Activated CD4-positive, alpha-beta T cell treated with anti-CD3 and anti-CD28 coated beads, Interleukin-2, amount 50 U/mL, for 16 hours (primary cell): ENCODE measurements at regions not wholly inside any gene's neighbourhood (a gene's known extent, or its start where the extent isn't known, plus 50 kb on each side); places are given as distances from the start of the nearest gene placed in this dataset.
"Not testable (repeated sequence)": the region's sequence is repeated elsewhere in the genome, so short reads cannot be mapped to it uniquely, and the experiment has no call there.

Experiments used
- DNase-seq: peaks from one replicate; pipeline ENCODE4 v3.0.0-alpha.2; 2020

DNA sequence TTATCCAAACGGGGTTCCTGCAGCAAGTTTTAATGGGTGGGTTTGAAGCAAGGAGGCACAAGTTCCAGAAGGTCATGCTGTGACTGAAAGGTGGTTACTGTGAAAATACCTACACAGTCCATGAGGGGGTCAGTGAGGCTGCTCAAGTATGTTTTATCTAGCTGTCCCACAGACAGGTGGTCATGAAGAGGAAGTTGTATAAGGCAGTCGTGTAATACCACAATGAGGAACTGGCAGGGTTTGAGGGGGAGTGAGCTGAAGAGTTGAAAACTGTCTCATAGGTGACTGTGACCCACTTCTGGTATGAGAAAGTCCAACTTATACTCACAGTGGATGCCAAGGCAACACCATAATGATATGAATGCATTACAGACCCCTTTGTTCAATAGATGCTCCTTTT lies 856.8 kb downstream of the OTOL1 start:
- no peak for DNase-seq

DNA sequence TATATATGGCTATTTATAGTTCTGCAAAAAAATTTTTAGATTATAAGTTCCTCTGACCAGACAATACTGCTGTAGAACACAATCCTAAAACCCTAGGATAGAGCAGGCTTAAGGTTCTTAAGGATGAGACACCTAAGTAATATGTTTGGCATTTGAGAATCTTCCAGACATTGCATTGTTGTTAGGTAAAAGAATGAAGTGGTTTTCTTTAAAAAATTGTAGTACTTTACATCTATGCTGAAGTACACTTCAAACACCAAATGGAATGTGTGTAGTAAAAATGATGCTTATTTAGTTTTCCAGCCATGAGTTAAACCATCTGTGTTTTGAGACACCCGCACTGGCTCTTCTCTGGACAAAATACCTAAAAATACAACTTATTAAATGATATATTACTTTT lies 857.7 kb downstream of the OTOL1 start:
- no peak for DNase-seq

DNA sequence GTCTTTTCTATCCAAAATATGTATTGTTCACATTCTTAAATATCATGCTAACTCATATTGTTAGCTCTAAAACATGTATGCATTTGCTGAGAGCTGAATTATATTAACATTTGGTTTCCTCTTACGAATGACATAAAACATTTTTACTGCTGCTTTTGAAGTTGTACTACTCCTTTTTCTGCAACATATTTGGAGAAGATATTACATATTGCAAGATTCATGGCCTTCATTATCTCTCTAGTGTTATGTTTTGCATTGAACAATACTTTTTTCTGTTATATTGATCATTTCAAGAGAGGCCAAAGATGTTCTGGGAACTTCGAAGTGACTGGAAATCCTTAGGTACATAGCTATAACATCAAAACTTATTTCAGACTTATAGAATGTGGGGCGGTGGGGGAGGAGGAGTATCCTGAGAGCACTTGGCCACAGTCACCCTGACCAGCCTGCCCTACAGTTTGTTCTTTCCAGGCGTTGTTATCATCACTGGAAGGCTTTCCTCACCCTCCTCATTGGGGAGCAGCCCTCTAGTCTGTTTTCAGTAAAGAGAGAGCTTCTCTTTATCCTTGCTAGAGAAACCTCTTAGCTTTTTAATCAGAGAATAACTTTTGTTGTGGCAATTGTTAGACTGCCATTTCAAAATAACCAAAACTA lies 868.6 kb downstream of the OTOL1 start:
- DNase-seq: no peak

DNA sequence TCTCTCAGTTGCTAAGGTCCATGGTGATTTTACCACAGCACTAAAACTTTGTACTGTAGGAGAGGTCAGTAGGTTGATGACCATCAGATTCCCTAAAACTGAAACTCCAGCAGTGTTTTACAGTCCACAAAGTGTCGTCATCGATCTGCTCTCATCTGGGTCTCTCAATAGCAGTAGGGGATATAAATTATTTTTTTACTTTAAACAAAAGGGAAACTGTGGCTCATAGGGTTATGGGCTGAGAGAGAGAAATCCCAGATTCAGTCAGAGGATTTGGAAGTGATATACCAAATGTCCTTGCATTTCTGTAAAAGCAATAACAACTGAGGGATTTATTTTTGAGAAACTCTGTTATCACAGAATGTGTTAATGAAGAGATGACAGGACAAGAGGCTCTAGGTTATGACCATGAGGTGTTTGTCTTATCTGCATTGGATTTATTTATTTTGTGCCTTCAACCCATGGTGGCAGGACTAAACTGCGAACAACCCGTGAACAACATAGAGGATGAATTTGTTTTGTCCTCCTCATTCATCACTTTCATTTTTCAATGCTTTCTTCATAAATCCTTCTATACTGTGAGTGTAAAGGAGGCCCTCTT lies 869.7 kb downstream of the OTOL1 start:
- no peak for DNase-seq

DNA sequence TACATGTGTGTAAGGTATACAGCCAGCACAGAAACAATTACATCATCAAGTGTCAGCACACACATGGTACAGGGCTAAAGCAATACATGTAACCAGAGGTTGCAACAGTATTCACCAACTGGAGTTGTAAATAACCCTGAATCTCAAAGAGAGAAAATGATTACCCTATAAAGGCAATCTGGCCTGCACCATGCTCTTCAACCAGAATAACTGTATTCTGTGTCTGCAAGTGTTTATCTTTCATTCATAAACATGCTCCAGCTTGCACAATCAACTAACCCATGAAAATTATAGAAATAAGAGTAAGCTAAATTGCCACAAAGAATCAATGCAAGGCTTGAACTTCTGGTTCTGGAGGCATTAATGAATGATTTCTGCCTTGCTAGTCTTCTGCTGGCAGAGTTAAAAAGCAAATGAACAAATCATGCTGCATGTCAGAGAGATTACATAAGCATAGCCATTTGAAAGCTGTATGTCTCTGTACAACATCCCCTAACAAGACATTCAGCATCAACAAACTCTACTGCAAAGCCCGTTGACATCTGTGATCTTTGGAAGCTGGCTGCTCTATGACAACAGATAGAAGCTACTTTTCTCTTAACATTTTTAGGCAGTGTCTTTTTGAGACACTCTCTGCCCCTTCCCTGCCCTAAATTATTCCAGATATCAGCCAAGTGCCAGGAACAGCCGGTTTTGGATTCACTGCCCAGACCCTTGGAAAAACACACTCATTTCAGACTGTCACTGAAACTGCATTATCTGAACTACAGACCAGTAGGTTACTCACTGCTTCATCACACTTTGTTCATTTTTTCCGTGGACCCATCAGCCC lies 871.0 kb downstream of the OTOL1 start:
- no peak for DNase-seq

DNA sequence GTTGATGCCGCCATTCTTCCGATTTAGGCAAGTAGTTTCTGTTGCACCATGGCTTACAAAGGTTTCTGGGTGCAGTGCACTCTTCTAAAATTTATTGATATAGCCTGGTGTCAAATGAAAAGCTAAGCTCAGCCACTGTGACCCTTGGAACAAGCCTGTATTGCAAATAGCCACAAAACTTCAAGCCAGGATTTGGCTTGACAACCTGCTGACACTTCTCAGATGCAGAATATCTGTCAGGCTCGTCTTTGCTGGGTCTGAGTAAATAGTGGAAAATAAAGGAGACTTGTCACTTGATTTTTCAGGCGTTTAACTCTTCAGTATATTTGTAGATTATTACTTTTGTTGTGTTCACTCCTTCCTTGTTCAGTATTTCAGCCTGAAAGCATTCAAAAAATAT lies 871.8 kb downstream of the OTOL1 start:
- DNase-seq: no peak

DNA sequence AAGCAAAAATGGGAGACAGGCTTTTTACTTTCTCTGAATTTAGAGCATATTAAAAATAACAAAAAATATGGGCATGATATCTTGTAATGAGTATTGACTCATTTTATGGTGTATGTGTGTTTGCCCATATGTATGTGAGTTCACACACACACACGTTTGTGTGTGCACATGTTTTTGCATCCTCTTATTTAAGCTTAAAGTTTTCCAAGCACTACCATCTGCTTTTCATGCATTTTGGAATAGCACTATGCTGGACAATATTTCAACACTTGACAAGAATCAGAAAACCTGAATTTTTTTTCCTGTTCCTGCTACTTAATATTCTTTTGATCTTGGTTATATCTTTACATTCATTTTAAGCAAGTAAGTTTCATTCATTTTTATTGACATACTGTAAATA lies 872.7 kb downstream of the OTOL1 start:
- no peak for DNase-seq

DNA sequence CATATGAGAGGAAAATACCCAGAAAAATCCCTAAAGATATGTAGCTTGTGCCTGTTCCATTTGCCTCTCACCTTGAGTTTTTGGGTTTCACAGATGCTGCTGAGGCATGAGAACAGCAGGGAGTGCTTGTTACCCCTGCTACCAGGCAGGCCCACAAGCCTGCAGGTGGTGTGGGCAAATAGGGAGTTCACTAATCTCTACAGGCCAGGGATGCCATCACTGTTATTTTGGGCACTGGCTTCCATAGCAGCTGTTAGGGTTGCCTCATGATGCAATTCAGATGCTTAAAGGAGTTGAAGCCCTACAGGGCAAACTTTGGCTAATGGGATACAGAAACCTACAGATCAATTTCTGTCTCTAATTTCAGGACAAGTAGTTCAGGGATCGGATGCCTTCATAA lies 873.5 kb downstream of the OTOL1 start:
- DNase-seq: no peak

DNA sequence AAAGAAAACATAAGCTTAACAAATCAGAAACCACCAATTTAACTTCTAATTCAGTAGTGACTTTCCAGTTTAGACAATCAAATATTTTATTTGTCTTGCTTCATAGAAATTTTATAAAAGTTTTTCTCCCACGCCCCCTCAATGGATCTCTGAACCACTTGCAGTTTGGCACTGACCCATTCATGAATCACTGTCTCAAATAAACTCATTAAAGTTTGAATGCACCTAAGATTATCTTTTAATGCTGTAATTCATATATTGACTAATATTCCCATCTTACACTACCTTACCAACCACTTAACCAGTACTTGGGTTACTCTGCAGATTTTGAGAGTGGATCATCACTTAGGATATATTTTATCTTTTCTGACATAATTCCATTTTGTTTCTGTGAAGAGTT lies 880.2 kb downstream of the OTOL1 start:
- DNase-seq: no peak

DNA sequence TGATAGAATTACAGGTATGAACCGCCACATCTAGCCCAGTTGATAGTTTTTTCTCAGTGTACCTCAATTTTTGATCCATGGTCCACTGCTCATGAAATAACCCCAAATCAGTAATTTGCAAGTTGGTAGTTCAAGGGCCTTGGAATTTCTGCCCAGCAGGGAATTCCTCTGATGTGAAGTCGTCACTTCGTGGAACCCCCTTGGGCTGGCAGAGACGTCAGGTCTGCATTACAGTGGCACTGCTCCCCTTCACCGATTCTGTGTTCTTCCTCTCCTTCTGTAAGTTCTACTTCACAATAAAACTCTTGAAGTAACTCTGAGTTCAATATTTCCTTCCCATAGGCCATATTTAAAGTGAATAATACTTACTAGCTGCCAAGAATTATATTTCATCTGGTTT lies 881.0 kb downstream of the OTOL1 start:
- no peak for DNase-seq

DNA sequence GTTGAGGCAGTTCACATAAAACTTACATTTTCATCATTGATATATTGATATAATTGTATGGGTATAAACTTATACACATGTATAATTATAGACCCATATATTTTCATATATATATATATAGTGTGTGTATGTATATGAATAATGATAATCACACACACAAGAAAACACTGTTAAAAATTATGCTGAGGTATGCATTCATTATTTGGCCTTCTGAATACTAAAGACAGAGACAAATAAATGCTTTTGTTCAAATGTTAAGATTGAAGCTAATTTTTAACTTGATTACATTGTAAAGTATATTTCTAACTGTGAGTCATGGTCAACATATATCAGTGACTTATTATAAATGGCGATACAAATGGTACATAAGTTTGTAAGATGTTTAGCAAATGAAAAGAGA lies 888.8 kb downstream of the OTOL1 start:
- no peak for DNase-seq

DNA sequence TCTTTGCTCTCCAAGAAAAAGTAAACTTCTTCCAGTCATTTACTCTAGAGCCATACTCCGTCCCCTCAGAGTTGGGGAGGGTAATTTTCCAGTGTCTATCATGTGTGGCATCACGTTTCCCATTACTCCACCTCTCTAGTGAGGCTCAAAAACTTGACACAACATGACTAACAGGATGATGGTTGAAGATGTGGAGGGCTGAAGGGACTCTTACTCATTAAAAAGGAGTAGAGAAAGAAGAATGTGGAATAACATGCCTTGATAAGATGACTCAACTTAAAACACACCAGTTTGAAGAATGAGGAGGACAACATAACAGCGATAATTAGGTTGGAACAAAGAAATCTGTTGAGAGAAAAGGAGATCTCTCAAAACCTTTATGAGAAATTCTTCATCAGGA lies 894.3 kb downstream of the OTOL1 start:
- DNase-seq: no peak

DNA sequence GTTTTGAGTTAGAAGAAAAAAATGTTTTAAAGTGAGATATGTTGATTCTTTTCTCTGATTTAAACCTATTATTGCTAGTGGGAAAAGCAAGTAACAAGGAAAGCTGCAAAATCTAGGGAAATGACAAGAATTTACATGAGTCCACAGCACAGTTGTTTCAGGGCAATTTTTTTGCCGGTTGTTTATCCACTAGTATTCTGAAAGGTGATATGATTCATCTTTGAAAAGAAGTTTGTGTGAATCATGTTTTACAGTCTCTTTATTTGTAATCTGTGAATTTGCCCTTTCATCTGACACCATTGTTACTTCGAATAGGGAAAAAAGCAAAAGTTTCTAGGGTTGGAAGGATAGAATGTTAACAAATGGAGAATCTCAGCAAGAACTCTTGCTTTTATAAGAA lies 894.7 kb downstream of the OTOL1 start:
- no peak for DNase-seq

DNA sequence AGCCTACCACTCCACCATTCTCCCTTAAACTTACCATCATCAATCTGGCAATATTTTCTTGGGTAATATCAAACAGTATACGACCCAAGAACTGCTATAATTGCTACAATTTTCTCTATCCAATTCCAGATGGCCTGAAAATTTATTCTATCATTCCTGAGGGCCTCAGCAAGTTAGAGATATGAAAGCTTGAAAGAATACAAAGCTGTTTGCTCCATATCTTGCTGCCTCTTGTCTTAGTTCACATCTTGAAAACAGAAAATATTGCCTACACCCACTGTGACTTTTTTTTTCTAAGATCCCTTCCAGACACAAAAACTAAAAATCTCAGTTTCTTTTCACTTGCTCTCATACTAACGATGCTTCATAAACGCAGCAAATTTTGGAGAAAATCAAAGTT lies 898.9 kb downstream of the OTOL1 start:
- DNase-seq: no peak

DNA sequence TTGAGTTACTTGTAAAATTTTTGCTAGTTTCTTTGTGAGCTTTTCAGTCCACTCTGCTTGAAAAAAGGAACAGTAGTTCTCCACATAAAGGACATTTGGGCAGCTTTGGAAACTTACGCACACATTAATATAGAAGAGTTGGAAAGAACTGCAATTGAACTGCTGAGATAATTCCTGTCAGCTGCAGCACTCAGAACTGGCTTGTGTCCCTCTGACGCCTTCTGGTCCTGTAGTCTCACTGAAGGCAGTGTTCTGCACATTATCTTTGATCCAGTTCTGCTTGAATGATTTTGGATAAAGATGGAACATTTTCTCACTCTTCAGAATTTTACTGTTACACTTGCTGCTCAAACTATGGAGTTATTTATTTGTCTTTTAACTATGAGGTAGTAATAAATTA lies 901.9 kb downstream of the OTOL1 start:
- DNase-seq: no peak

DNA sequence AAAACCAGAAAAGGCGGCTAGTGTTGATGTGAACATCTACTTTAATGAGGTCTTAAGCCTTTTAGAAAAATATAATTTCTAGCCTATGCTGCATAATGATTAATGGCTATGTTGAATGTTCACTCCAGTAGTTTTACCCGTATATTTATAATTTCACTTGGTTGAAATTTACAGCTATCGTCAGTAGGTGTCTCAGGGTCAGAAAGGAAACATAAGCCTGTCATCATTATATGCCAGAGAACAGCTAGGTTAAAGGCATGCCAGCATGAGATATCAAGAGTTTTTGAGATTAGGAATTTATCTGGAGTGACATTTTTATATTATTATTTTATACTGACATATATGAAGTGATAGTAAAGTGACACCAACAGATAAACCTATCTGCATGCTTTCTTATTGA lies 904.1 kb downstream of the OTOL1 start:
- DNase-seq: no peak

DNA sequence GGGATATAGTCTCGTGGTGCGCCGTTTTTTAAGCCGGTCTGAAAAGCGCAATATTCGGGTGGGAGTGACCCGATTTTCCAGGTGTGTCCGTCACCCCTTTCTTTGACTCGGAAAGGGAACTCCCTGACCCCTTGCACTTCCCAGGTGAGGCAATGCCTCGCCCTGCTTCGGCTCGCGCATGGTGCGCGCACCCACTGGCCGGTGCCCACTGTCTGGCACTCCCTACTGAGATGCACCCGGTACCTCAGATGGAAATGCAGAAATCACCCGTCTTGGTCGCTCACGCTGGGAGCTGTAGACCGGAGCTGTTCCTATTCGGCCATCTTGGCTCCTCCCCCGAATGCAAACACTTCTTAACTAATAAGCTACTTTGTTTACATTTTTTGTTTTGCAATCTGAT lies 914.9 kb downstream of the OTOL1 start:
- DNase-seq: not testable (repeated sequence)

DNA sequence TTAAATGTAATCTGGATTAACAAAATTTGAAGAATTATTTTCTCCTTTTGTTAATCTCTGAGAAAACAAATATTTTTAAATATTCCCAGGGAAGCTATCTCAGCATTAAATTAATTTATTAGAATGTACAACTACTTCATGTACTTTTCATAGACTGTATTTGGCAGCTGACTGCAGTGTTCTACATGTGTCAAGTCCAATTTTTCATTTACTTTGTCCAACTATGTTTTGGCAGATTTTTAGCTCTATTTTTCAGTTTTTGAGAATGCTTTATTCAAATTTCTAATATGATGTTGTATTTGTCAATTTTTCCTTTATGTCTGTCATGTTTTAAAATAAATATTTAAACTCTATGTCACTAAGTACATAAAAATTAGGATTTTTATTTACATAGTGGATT lies 925.1 kb downstream of the OTOL1 start:
- no peak for DNase-seq

DNA sequence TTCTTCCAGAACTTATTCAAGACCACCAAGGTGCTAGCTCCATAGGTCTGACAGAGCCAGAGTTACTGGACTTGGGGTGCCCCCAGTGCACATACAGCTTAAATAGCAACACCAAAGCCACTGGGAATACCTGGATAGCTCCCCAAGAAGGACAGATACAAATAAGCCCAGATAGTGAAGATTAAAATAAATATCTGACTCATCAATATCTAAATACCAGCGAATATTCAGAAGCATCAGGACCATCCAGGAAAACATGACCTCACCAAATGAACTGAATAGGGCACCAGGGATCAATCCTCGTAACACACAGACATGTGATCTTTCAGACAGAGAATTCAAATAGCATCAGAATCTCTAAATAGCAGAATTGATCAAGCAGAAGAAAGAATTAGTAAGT lies 931.6 kb downstream of the OTOL1 start:
- DNase-seq: no peak

DNA sequence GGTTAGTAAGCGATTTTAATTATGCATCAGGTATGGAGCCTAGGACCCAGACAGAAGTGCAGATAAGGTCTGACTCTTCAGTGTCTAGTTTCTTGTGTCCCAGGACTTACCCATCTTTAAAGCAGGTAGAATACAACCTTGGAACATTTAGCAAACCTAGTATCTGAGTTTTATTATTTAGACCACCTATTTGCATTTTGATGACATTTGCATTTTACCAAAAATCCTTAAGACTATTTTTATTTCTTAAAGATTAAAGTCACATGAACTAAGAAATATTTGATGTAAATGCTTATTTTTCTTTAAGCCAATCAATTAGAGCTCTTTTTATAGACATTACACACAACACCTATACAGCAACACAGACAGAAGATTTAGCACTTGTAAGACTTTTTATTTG lies 939.1 kb downstream of the OTOL1 start:
- DNase-seq: no peak

DNA sequence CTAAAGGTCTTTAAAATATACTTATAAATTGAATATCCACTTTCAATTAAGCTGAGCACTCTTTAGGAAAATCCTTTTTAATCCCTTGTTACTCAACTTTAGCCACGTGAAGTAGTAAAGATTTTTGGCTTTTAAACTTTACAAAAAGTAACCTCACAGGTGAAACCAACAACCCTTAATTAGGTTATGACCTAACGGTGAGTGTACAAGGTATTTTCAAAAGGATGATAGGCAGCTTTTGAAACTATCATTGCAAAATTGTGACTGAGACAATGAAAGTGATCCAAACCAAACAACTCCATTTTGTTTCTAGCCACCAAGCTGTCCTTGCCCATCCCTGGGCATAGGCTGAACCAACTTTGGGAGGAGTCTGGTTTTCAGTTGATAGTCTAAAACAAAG lies 940.2 kb downstream of the OTOL1 start:
- DNase-seq: no peak

DNA sequence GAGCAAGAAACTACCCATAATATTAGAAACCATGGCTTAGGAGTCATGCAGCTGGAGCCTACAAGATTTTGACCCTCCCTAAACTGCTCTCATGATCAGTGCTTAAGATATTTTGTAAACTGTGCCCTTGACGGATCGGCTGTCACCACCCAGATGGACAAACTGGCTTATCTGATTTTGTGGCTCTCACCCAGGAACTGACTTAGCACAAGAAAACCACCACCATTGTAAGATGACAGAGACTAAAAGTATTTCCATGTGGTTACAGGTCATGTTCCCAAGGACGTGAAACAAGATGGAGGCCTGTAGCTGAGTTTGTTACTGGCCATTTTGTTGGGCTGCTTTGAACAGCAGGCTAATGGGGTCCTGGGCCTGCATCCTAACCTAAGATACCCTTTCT lies 940.9 kb downstream of the OTOL1 start:
- no peak for DNase-seq

DNA sequence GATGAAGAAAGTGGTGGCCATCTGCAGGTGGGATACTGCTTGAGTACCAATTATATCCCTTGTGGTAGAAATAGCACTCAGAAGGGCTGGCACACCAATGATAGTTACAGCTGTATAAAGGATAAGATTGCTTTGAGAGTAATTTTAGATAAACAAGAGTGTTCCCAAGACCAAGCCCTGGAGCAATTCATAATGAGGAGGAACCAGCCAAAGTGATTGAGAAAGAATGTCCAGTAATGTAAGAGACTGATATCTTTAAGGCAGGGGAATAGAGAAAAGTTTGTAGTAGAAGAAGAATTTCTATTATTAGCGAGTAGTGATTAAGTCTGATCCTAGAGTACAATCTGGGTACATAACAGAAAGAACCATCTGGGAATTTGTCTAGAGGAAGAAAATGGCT lies 945.1 kb downstream of the OTOL1 start:
- DNase-seq: no peak

DNA sequence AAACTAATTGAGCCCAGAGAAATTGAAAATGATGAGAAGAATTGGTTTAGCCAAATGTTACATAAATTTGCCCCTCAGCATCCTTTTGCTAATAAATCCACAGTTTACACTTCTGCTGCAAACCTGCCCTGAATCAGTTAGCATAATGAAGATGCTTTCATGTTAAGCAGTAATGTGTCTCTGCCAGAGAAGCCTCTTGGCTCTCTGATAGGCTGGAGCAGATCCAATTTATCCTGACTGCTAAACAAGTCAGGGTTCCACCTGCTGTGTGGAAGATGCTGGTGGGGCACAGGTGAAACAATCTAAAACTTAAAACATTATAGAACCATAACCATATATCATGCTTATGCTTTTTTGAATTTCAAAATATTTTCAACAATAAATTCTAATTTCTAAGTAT lies 946.8 kb downstream of the OTOL1 start:
- no peak for DNase-seq

DNA sequence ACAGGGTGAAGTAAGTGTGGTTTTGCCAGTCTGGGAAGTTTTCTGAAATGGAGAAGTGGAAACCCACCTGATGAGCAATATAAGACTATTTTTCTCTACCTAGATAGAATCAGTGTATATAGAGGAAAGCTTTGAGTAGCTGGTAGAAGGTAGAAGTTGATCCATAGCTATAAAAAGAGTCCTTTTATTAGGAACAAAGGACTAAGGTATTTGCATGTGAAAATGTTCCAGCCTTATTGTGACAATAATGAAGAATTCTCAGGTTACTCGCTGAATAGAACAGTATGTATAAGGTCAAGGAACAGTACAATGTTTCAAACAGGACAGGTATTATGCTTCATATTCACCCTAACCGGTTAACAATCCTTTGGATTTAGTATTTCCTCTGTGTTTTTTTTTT lies 972.2 kb downstream of the OTOL1 start:
- DNase-seq: no peak
